Loucy (cell line): ENCODE measurements at regions not wholly inside any gene's neighbourhood (a gene's known extent, or its start where the extent isn't known, plus 50 kb on each side); places are given as distances from the start of the nearest gene placed in this dataset.

ENCODE experiments used
- CTCF ChIP-seq: fragments of 200-600 bp; sonication (generic); conservative IDR thresholded peaks from 2 replicates; pipeline ENCODE4 v1.5.1; 2014; ENCODE audit warnings: mild to moderate bottlenecking, antibody characterized with exemption, low read length
- EZH2phosphoT487 ChIP-seq: fragments of 200-600 bp; IDR thresholded peaks from 2 replicates; pipeline ENCODE4 v1.6.1; 2018; ENCODE audit warnings: antibody characterized with exemption, mild to moderate bottlenecking, moderate library complexity, borderline replicate concordance

- TF ChIP-seq CTCF: no peak
- no peak for TF ChIP-seq EZH2phosphoT487
Measured at GRCh38 chr6:11415557-11415956, 122.0 kb upstream of the TMEM170B start.
